ENCODE measurements at regions not wholly inside any gene's neighbourhood (a gene's known extent, or its start where the extent isn't known, plus 50 kb on each side); places are given as distances from the start of the nearest gene placed in this dataset.

GRCh38 chr18:50453014-50453680 is 78.3 kb downstream of the SKA1 start:
- no peak for TF ChIP-seq CTCF (IDR thresholded peaks at IDR 0.05)
- TF ChIP-seq POLR2A (IDR thresholded peaks at IDR 0.05), result no peak

All from heart left ventricle (tissue), 13 donors.